K562 (cell line): ENCODE measurements at regions not wholly inside any gene's neighbourhood (a gene's known extent, or its start where the extent isn't known, plus 50 kb on each side); places are given as distances from the start of the nearest gene placed in this dataset.

ENCODE experiments used
- ATAC-seq: fragments of 200-7000 bp; cut with Tn5 transposase; 3 replicates; pipeline ENCODE4 v1.9.1; 2020; ENCODE audit warnings: moderate library complexity
- BruUV-seq: library from RNA; stranded (reverse); fragments of 400-500 nt; replicated peaks from 2 replicates; lab custom pipeline; 2021; lab: Mats Ljungman, UMichigan
- CTCF ChIA-PET: fragments of 300-600 bp; formaldehyde crosslinking; extraction: SDS; loops from one replicate; lab custom pipeline; 2021; ENCODE audit warnings: low intra/inter-chr PET ratio; lab: Yijun Ruan, JAX
- POLR2A ChIA-PET: fragments of 300-600, 350-650 bp; sonication (Branson Sonifier 250); formaldehyde crosslinking; extraction: SDS; loops from one replicate; lab custom pipeline; 2021; ENCODE audit warnings: antibody characterized with exemption, inconsistent platforms; lab: Yijun Ruan, JAX
- DNase-seq, 4 experiments: peaks; one replicate each; pipeline versions ENCODE4 v3.0.0 to v3.0.0-alpha.2; 2011 to 2018; ENCODE audit warnings: low spot score in 3 of 4, mixed read lengths in 3 of 4; ENCODE audit errors: extremely low read depth in 1 of 4
- FAIRE-seq: peaks from 2 replicates; lab custom pipeline; 2011; peaks lifted over from hg19 to GRCh38; lab: Jason Lieb, UNC
- H2AFZ ChIP-seq: 2 replicates; pipeline ENCODE4 v1.6.0; 2011; ENCODE audit warnings: low read depth, low read length, control low read depth, inconsistent platforms
- H3K27ac ChIP-seq: fragments of 200-600 bp; 3 replicates; pipeline ENCODE4 v1.8.0; 2011; ENCODE audit warnings: low read depth, mild to moderate bottlenecking, control low read depth, inconsistent platforms, low read length, moderate library complexity, mixed read lengths; ENCODE audit errors: extremely low read depth
- H3K27me3 ChIP-seq, 2 experiments: fragments of 300-600 bp in 1 of 2; 2 replicates in 1 of 2; 3 replicates in 1 of 2; pipeline versions ENCODE4 v1.6.0 to v1.8.0; 2011; ENCODE audit warnings: inconsistent platforms in 2 of 2, low read length in 2 of 2, mild to moderate bottlenecking in 1 of 2, mixed read lengths in 1 of 2, moderate library complexity in 1 of 2; ENCODE audit not compliant: control insufficient read depth in 2 of 2, insufficient read depth in 2 of 2
- H3K36me3 ChIP-seq: fragments of 300-600 bp; 3 replicates; pipeline ENCODE4 v1.8.0; 2011; ENCODE audit warnings: mild to moderate bottlenecking, low read length, inconsistent platforms; ENCODE audit not compliant: control insufficient read depth, insufficient read depth
- H3K4me1 ChIP-seq, 2 experiments: fragments of 200-600 bp in 1 of 2; replicated peaks in 1 of 2; 2 replicates in 1 of 2; 3 replicates in 1 of 2; pipeline versions ENCODE4 v1.5.1 to v1.8.0; 2011; ENCODE audit warnings: inconsistent platforms in 2 of 2, low read length in 2 of 2, mild to moderate bottlenecking in 1 of 2, mixed read lengths in 1 of 2, moderate library complexity in 1 of 2; ENCODE audit not compliant: control insufficient read depth in 2 of 2, insufficient read depth in 2 of 2
- H3K4me2 ChIP-seq: 2 replicates; pipeline ENCODE4 v1.6.1; 2011; ENCODE audit warnings: low read length, control low read depth, inconsistent platforms, mixed read lengths; ENCODE audit not compliant: insufficient read depth
- H3K4me3 ChIP-seq: fragments of 200-600 bp; sonication (generic), shearing (Covaris generic); 2 replicates; pipeline ENCODE4 v1.5.1; 2016; ENCODE audit warnings: control low read depth, inconsistent platforms
- H3K79me2 ChIP-seq: fragments of 200-600 bp; 3 replicates; pipeline ENCODE4 v1.8.0; 2011; ENCODE audit warnings: low read length, inconsistent platforms; ENCODE audit not compliant: control insufficient read depth, insufficient read depth
- H3K9ac ChIP-seq, 2 experiments: 2 replicates each; pipeline versions ENCODE4 v1.6.0 to v1.6.1; 2011; ENCODE audit warnings: low read depth in 2 of 2, low read length in 2 of 2, control low read depth in 1 of 2, inconsistent platforms in 1 of 2, mild to moderate bottlenecking in 1 of 2, mixed read lengths in 1 of 2; ENCODE audit not compliant: insufficient read depth in 1 of 2
- H3K9me1 ChIP-seq: one replicate; pipeline ENCODE4 v1.6.0; 2011; ENCODE audit warnings: inconsistent platforms, mild to moderate bottlenecking, low read length, moderate library complexity; ENCODE audit not compliant: control insufficient read depth, insufficient read depth
- H3K9me3 ChIP-seq: replicated peaks from 2 replicates; pipeline ENCODE4 v1.5.1; 2011; ENCODE audit warnings: low read depth, low read length, inconsistent platforms; ENCODE audit not compliant: control insufficient read depth, insufficient read depth
- H4K20me1 ChIP-seq: replicated peaks from 2 replicates; pipeline ENCODE4 v1.6.1; 2011; ENCODE audit warnings: low read length, inconsistent platforms, mixed read lengths; ENCODE audit not compliant: control insufficient read depth, insufficient read depth
- BDP1 ChIP-seq: IDR thresholded peaks from 3 replicates; pipeline ENCODE4 v1.6.1; 2011; ENCODE audit not compliant: insufficient read length, insufficient read depth
- C11orf30 ChIP-seq: fragments of 450-650 bp; IDR thresholded peaks from 2 replicates; pipeline ENCODE4 v1.6.1; 2016; ENCODE audit warnings: low read depth, mild to moderate bottlenecking
- NFIX ChIP-seq: fragments of 250-450 bp; sonication (Bioruptor Pico); IDR thresholded peaks from 2 replicates; pipeline ENCODE4 v1.4.0; 2020; ENCODE audit warnings: low read depth, mild to moderate bottlenecking, moderate library complexity
- ZFP36 ChIP-seq: fragments of 150-350 bp; IDR thresholded peaks from 2 replicates; pipeline ENCODE4 v1.6.1; 2018; ENCODE audit warnings: low read length, low read depth; ENCODE audit not compliant: partially characterized antibody
- ZNF316 ChIP-seq: fragments of 450-650 bp; IDR thresholded peaks from 2 replicates; pipeline ENCODE4 v1.6.1; 2016
- WGBS: fragments of 100-300 bp; shearing (Covaris generic); methylation state at CpG from one replicate; pipeline ENCODE4 v1.1.6; 2016; ENCODE audit warnings: low coverage, mixed read lengths; ENCODE audit not compliant: insufficient coverage; ENCODE audit errors: missing lambda C conversion rate; 5-methylcytosine and 5-hydroxymethylcytosine counted together
- in situ Hi-C: fragments of 300-500 bp; cut with MboI; formaldehyde crosslinking; loops from 4 replicates; pipeline ENCODE4 v1.15.0; 2018; ENCODE audit warnings: inconsistent platforms, mixed read lengths
- intact Hi-C: fragments of 100-400 bp; cut with micrococcal nuclease; formaldehyde crosslinking; loops from 2 replicates; pipeline ENCODE4 v1.14.2; 2022

GRCh38 chr2:146094185-146094584, 1574.3 kb upstream of the ZEB2 start:
- POLR2A ChIA-PET: no interaction called here
- Histone ChIP-seq H3K4me3 (no peak overlapping the region), H3K9ac (no peak overlapping the region), H3K36me3 (no peaks in the 10 kb centered on the region), H3K9me3 (no peaks in the 10 kb centered on the region; the same call in 1 of the 2 replicates), H3K27ac (no peak overlapping the region), H3K79me2 (no peaks in the 10 kb centered on the region), H2AFZ (no peak overlapping the region), H3K9me1 (no peaks in the 10 kb centered on the region), H4K20me1 (no peaks in the 10 kb centered on the region), H3K4me2 (no peak overlapping the region), H3K27me3 (no peaks in the 10 kb centered on the region), H3K4me1 (no peaks in the 10 kb centered on the region)
- FAIRE-seq: no peak
- no TSS peak for BruUV-seq
- no peak for DNase-seq
- WGBS: 0% methylated on average over 3 of the region's 3 CpGs
- no peak for TF ChIP-seq BDP1
- TF ChIP-seq ZFP36: peak; percentile 42
- intact Hi-C loops: no loop called here
- CTCF ChIA-PET: no interaction called here
- ATAC-seq: no peak
- in situ Hi-C loops: no loop called here

GRCh38 chr2:146081459-146081858, 1561.5 kb upstream of the ZEB2 start:
- ATAC-seq (no peak), FAIRE-seq (no peak), DNase-seq (no peak)
- TF ChIP-seq ZNF316 (peak; percentile 63), NFIX (CRISPR knock-in tag) (no peak), C11orf30 (peak; percentile 31; the same call in 1 of the 2 replicates)
- intact Hi-C loops: no loop called here
- Histone ChIP-seq H2AFZ (no peak overlapping the region), H3K9me1 (no peaks in the 10 kb centered on the region), H3K4me3 (no peak overlapping the region), H3K79me2 (no peaks in the 10 kb centered on the region), H3K4me2 (no peak overlapping the region), H3K9ac (no peak overlapping the region), H3K27ac (no peak overlapping the region), H3K4me1 (no peaks in the 10 kb centered on the region), H3K36me3 (no peaks in the 10 kb centered on the region), H3K27me3 (no peaks in the 10 kb centered on the region), H4K20me1 (no peaks in the 10 kb centered on the region), H3K9me3 (no peaks in the 10 kb centered on the region)
- WGBS: 0% methylated on average over 1 of the region's 1 CpG
- ChIA-PET POLR2A (no interaction called here), CTCF (no interaction called here)
- BruUV-seq: no TSS peak
- in situ Hi-C loops: no loop called here
